RWPE1 (cell line): ENCODE measurements at regions not wholly inside any gene's neighbourhood (a gene's known extent, or its start where the extent isn't known, plus 50 kb on each side); places are given as distances from the start of the nearest gene placed in this dataset.

ENCODE experiments used
- CTCF ChIA-PET: fragments of 350-600 bp; sonication (Branson Sonifier 250); formaldehyde crosslinking; extraction: SDS; loops from one replicate; lab custom pipeline; 2021; lab: Yijun Ruan, JAX
- POLR2A ChIA-PET: fragments of 400-600 bp; formaldehyde crosslinking; extraction: SDS; loops from one replicate; lab custom pipeline; 2020; ENCODE audit warnings: antibody characterized with exemption; ENCODE audit not compliant: low non-redundant PET; lab: Yijun Ruan, JAX
- DNase-seq: peaks from one replicate; pipeline ENCODE4 v3.0.0; 2012; ENCODE audit warnings: low spot score
- H3K27ac ChIP-seq: fragments of 450-650 bp; 2 replicates; pipeline ENCODE4 v1.5.1; 2017
- TF ChIP-seq, protein P1 (sequence below): fragments of 450-650 bp; conservative IDR thresholded peaks from 2 replicates; pipeline ENCODE4 v1.5.1; 2017; ENCODE audit warnings: low read depth, mild to moderate bottlenecking

DNA sequence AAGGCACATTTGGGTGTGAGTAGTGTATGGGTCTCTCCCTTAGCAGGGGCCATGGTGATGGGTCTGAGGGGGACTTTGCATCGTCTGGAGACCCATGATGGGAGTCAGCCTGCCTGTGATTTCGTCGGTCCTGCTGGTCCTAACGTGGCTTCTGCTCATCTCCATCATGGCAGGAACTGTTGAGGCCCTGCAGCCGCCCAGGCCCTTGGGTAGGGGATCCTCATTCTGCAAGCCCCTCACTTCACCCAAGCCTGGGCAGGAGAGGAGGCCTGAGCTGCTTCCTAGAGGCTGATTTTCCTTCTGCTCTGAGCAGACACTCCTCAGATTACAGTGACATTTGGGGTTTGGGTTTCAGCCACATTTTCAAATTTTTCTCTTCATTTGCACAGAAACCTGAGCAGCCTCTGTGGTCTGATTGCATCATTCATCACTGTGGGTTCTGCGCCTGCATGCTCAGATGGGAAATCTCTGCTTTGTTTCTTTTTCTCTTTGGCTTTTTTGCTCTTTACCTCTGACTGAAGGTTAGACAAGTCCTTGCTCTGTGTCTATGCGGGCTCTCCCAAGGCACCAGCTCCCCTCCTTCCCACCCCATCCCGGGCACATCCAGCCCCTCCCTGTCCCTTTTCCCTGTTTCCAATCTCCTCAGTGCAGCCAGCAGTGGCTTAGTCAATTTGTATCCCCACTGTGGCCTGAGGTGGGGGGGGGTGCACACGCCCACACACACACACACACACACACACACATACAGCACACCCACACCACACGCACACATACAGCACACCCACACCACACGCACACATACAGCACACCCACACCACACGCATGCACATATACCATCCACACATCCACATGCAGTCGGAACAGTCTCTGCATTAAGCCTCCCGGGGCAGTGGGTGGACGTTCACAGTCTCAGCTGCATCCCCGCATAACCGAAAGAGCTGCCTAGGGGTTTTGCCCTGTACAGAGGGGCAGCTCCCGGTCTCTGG lies 305.4 kb upstream of the HS6ST1 start:
- peak overlapping the region; percentile 80 for H3K27ac ChIP-seq
- CTCF ChIA-PET, result no interaction called here
- POLR2A ChIA-PET, result no interaction called here
- DNase-seq, result peak; percentile 20
- TF ChIP-seq, protein P1, sequence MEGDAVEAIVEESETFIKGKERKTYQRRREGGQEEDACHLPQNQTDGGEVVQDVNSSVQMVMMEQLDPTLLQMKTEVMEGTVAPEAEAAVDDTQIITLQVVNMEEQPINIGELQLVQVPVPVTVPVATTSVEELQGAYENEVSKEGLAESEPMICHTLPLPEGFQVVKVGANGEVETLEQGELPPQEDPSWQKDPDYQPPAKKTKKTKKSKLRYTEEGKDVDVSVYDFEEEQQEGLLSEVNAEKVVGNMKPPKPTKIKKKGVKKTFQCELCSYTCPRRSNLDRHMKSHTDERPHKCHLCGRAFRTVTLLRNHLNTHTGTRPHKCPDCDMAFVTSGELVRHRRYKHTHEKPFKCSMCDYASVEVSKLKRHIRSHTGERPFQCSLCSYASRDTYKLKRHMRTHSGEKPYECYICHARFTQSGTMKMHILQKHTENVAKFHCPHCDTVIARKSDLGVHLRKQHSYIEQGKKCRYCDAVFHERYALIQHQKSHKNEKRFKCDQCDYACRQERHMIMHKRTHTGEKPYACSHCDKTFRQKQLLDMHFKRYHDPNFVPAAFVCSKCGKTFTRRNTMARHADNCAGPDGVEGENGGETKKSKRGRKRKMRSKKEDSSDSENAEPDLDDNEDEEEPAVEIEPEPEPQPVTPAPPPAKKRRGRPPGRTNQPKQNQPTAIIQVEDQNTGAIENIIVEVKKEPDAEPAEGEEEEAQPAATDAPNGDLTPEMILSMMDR, result no peak

DNA sequence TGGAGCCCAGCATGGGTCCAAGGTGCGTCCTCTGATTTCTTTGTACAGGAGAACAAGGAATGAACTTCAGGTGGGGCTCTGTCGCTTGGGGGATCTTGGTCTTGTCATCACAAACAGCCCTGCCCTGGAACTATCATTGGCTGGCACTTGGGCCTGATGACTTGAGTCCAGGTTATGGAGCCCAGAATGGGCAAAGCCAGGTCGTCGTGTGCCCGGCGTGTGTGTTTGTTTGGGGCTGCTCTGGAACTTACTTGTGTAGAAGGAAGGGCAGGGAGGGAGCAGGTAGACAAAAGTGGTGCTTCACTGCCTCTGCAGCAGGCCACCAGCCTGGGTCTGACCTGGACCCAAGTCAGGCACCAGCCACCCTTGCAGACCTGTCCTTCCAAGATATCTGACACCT lies 306.3 kb upstream of the HS6ST1 start:
- H3K27ac ChIP-seq, result peak overlapping the region; percentile 80; the same call in 1 of the 2 replicates
- CTCF ChIA-PET, result no interaction called here
- TF ChIP-seq, protein P1, result no peak
- DNase-seq, result no peak
- POLR2A ChIA-PET, result no interaction called here

DNA sequence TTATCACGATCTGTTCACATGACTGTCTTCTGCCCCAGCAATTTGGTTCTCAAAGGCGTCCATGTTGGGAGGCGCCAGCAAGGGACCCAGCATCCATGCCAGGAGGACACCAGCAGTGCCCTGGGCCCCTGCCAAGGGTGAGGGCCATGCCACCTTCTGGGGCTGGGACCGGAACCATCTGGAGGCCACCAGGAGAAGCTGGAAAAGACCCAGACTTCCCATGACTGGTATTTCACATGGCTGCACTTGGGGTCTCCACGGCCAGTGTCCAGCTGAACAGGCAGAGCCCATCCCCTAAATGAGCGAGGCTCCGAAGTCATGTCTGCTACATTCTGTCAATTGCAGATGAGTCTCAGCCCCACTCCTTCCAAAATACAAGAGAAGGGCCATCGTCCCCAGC lies 306.8 kb upstream of the HS6ST1 start:
- ChIA-PET POLR2A (no interaction called here), CTCF (no interaction called here)
- TF ChIP-seq, protein P1, result no peak

DNA sequence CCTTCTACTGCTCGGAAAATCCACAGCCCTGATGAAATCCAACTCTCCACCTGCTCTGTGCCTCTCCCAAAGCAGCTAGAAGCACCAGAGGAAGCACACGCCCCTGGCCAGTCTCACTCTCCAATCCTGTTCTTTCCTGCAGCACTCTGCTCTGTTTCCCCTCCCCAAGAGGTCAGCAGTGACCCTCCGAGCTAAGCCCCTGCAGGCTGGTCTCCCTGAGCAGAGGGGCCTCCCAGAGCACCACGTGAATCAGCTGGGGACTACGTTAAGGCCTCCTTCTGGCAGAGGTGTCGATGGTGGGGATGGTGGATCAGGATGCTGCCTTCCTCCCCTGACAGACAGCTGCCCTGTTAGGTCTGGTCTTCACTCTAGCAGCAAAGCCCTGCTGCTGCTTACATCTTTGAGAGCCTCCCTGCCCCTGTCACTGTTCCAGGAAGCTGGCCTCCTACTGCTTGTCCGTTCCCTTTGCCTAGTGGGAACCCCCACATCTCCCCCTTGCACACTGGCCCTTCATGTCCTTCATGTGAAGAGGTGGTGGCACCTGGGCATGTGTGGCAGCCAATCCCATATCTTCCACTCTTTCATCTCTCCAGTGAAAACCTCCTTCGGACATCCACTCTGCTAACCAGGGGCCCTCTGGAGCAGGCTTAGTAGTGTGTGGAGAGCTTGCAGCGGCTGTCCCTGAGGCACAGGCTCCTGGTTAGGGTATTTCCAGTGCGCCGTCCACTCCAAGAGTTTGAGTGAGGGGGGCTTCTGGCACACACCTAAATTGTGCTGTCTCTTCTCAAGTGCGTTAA lies 307.5 kb upstream of the HS6ST1 start:
- H3K27ac ChIP-seq, result no peak overlapping the region
- TF ChIP-seq, protein P1, result no peak
- ChIA-PET POLR2A (no interaction called here), CTCF (no interaction called here)
- no peak for DNase-seq

More for the DNA sequence above, 306.8 kb upstream of the HS6ST1 start:
- no peak overlapping the region for H3K27ac ChIP-seq
- DNase-seq, result no peak

DNA sequence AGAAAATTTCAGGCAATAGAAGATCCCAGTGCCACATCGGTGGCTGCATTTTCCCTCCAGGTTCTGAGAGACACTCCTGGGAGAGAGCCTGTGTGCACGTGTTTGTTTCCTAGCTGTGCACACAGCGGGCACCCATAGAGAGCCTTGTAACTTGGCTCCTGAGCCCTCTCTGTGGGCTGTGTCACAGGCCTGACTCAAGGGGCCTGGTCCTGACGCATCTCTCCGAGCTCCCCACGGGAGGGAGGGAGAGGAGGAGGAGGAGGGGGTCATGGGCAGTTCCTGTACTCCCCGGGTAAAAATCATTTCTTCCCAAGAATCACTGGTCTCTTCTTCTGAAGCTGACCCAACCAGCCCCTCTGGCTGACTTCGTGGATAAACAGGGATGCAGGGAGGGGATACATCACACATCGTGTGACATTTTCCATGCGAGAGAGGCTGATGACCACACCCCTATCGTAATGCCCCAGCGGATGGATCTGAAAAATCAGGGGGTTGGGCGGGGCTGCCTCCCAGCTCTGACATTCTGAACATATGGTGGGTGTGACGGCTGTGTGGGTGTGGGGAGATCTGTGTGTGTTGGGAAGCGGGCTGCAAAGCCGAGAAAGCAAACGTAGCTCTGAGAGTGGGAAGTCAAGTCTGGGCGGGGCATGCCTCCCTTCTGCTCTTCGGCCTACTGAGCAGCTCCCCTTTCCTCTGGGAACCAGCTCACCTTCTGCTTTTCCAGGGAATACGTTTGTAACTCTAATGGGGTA lies 308.3 kb upstream of the HS6ST1 start:
- TF ChIP-seq, protein P1, result no peak
- ChIA-PET POLR2A (no interaction called here), CTCF (no interaction called here)
- DNase-seq, result no peak
- H3K27ac ChIP-seq, result no peak overlapping the region

DNA sequence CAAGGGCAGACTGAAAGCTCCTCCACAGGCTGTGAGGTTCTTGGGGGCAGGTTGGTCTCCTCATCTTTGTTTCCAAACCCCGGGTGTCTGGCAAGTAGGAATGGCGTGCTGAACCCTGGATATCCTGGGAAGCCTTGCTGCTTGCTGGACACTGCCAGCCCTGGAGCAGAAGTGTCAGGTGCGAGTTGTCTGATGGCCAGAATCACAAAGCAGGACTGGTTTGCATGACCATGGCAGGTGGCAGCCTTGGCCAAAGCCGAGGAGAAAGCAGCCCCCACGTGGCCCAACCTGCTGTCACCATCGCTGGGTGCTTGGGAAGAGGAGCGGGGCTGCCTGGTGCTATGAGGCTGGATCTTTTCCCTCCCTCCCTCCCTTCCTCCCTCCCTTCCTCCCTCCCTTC lies 309.5 kb upstream of the HS6ST1 start:
- DNase-seq, result no peak
- TF ChIP-seq, protein P1, result no peak
- no peak overlapping the region for H3K27ac ChIP-seq
- ChIA-PET POLR2A (no interaction called here), CTCF (interaction anchor here (0.9 kb wide), 1 partner anchor 11 kb away, joined by 3 read pairs; no protein-coding TSS in a partner anchor)
